Gastrocnemius medialis (tissue), 4 donors: ENCODE measurements at regions not wholly inside any gene's neighbourhood (a gene's known extent, or its start where the extent isn't known, plus 50 kb on each side); places are given as distances from the start of the nearest gene placed in this dataset.

Experiments
- ATAC-seq, 2 donors: fragments of 150-250 bp; one replicate each; pipeline ENCODE4 v1.9.1; 2016
- DNase-seq, 2 donors: peaks; one replicate each; pipeline ENCODE4 v3.0.0-alpha.2; 2019
- H3K27ac ChIP-seq, 4 donors: fragments of 200-600 bp; sonication (generic); 1 replicate in 1 of 4; 2 replicates in 3 of 4; pipeline ENCODE4 v1.5.1; 2016 to 2018; ENCODE audit warnings: mild to moderate bottlenecking in 2 of 4, moderate library complexity in 1 of 4
- H3K27me3 ChIP-seq, 3 donors: fragments of 200-600 bp; sonication (generic) in 2 of 3; 1 replicate in 1 of 3; 2 replicates in 2 of 3; pipeline versions ENCODE4 v1.5.1 to v1.6.0; 2016 to 2019; ENCODE audit warnings: mild to moderate bottlenecking in 1 of 3, moderate library complexity in 1 of 3
- H3K36me3 ChIP-seq, 2 donors: fragments of 200-600 bp; sonication (generic) in 1 of 2; one replicate each; pipeline ENCODE4 v1.5.1; 2017 to 2018
- H3K4me1 ChIP-seq, 2 donors: fragments of 200-600 bp; sonication (generic) in 1 of 2; one replicate each; pipeline ENCODE4 v1.5.1; 2016 to 2017; ENCODE audit warnings: mild to moderate bottlenecking in 2 of 2
- H3K4me3 ChIP-seq, 4 donors: fragments of 200-600 bp; sonication (generic) in 3 of 4; 1 replicate in 1 of 4; 2 replicates in 3 of 4; pipeline ENCODE4 v1.5.1; 2016 to 2019; ENCODE audit warnings: mild to moderate bottlenecking in 2 of 4
- H3K9me3 ChIP-seq, 3 donors: fragments of 200-600 bp; sonication (generic) in 2 of 3; 1 replicate in 1 of 3; 2 replicates in 2 of 3; pipeline ENCODE4 v1.5.1; 2016 to 2019
- CTCF ChIP-seq, 5 experiments: fragments of 450-650 bp in 3 of 5; fragments of 200-600 bp in 2 of 5; sonication (generic) in 2 of 5; IDR thresholded peaks in 4 of 5; conservative IDR thresholded peaks in 1 of 5; 1 replicate in 4 of 5; 2 replicates in 1 of 5; pipeline ENCODE4 v1.5.1; 2016 to 2019; ENCODE audit warnings: antibody characterized with exemption in 5 of 5, mild to moderate bottlenecking in 3 of 5, moderate library complexity in 3 of 5
- POLR2A ChIP-seq, 2 donors: fragments of 450-650 bp; IDR thresholded peaks; one replicate each; pipeline ENCODE4 v1.6.1; 2017; ENCODE audit warnings: antibody characterized with exemption in 2 of 2, mild to moderate bottlenecking in 2 of 2, moderate library complexity in 2 of 2
- in situ Hi-C, 4 donors: fragments of 200-750 bp; cut with MboI; loops; one replicate each; pipeline versions ENCODE4 v1.15.0 to v1.8.0; 2017; ENCODE audit warnings: low sequenced_read_pairs in 4 of 4
- intact Hi-C: fragments of 100-400 bp; cut with DNase I; formaldehyde crosslinking; loops from one replicate; pipeline ENCODE4 v1.15.1; 2023; ENCODE audit warnings: low total_unique reads

GRCh38 chr14:101462726-101463565 lies 98.3 kb upstream of the DIO3 start:
- no peak overlapping the region for H3K4me3 ChIP-seq
- intact Hi-C loops (no loop called here), in situ Hi-C loops (no loop called here)
- no peaks in the 10 kb centered on the region for H3K36me3 ChIP-seq
- ATAC-seq (no peak), DNase-seq (no peak)
- H3K27me3 ChIP-seq: peaks cover 13 to 21% (median 16%) of the 10 kb centered on the region in 3 donors
- no peak for TF ChIP-seq CTCF (IDR thresholded peaks at IDR 0.05 in 4 of 5, conservative IDR thresholded peaks at IDR 0.05 in 1 of 5)
- no peak for TF ChIP-seq POLR2A (IDR thresholded peaks at IDR 0.05)
- no peaks in the 10 kb centered on the region for H3K9me3 ChIP-seq
- no peaks in the 10 kb centered on the region for H3K4me1 ChIP-seq
- no peak overlapping the region for H3K27ac ChIP-seq

- TF ChIP-seq CTCF (IDR thresholded peaks at IDR 0.05 in 4 of 5, conservative IDR thresholded peaks at IDR 0.05 in 1 of 5) (no peak), POLR2A (IDR thresholded peaks at IDR 0.05) (no peak)
- H3K4me1 ChIP-seq: no peaks in the 10 kb centered on the region
- in situ Hi-C loops: no loop called here
- DNase-seq (no peak), ATAC-seq (no peak)
- no peak overlapping the region for H3K27ac ChIP-seq
- peaks cover 8 to 15% (median 9%) of the 10 kb centered on the region in 3 donors for H3K27me3 ChIP-seq
- no peaks in the 10 kb centered on the region for H3K36me3 ChIP-seq
- intact Hi-C loops: no loop called here
- H3K9me3 ChIP-seq: no peaks in the 10 kb centered on the region
- H3K4me3 ChIP-seq: no peak overlapping the region
These were observed 97.6 kb upstream of the DIO3 start for GRCh38 chr14:101463566-101464171.

- H3K4me3 ChIP-seq: no peak overlapping the region
- DNase-seq: no peak
- H3K36me3 ChIP-seq: no peaks in the 10 kb centered on the region
- H3K27me3 ChIP-seq: peaks cover under 1 to 7% (median 4%) of the 10 kb centered on the region in 3 donors
- no peaks in the 10 kb centered on the region for H3K9me3 ChIP-seq
- TF ChIP-seq POLR2A (IDR thresholded peaks at IDR 0.05): no peak
- no peak for TF ChIP-seq CTCF (IDR thresholded peaks at IDR 0.05 in 4 of 5, conservative IDR thresholded peaks at IDR 0.05 in 1 of 5)
- ATAC-seq: no peak
- H3K27ac ChIP-seq: no peak overlapping the region
- intact Hi-C loops (no loop called here), in situ Hi-C loops (no loop called here)
- no peaks in the 10 kb centered on the region for H3K4me1 ChIP-seq
These were observed 96.8 kb upstream of the DIO3 start for GRCh38 chr14:101464310-101464983.

- H3K4me1 ChIP-seq: no peaks in the 10 kb centered on the region
- in situ Hi-C loops (no loop called here), intact Hi-C loops (no loop called here)
- no peak overlapping the region for H3K27ac ChIP-seq
- ATAC-seq (no peak), DNase-seq (no peak)
- H3K9me3 ChIP-seq: no peaks in the 10 kb centered on the region
- H3K4me3 ChIP-seq: no peak overlapping the region
- peaks cover 0 to 4% (median 3%) of the 10 kb centered on the region in 3 donors for H3K27me3 ChIP-seq
- H3K36me3 ChIP-seq: no peaks in the 10 kb centered on the region
- TF ChIP-seq CTCF (IDR thresholded peaks at IDR 0.05 in 4 of 5, conservative IDR thresholded peaks at IDR 0.05 in 1 of 5): no peak
These were observed 96.1 kb upstream of the DIO3 start for GRCh38 chr14:101464984-101465794.
